ENCODE measurements at regions not wholly inside any gene's neighbourhood (a gene's known extent, or its start where the extent isn't known, plus 50 kb on each side); places are given as distances from the start of the nearest gene placed in this dataset.

GRCh38 chr3:117411971-117412370 lies 702.4 kb downstream of the TUSC7 start:
- no peak overlapping the region for H3K4me3 ChIP-seq (ENCODE audit: low read depth, low read length)
- TF ChIP-seq, protein P1, sequence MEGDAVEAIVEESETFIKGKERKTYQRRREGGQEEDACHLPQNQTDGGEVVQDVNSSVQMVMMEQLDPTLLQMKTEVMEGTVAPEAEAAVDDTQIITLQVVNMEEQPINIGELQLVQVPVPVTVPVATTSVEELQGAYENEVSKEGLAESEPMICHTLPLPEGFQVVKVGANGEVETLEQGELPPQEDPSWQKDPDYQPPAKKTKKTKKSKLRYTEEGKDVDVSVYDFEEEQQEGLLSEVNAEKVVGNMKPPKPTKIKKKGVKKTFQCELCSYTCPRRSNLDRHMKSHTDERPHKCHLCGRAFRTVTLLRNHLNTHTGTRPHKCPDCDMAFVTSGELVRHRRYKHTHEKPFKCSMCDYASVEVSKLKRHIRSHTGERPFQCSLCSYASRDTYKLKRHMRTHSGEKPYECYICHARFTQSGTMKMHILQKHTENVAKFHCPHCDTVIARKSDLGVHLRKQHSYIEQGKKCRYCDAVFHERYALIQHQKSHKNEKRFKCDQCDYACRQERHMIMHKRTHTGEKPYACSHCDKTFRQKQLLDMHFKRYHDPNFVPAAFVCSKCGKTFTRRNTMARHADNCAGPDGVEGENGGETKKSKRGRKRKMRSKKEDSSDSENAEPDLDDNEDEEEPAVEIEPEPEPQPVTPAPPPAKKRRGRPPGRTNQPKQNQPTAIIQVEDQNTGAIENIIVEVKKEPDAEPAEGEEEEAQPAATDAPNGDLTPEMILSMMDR (IDR thresholded peaks at IDR 0.05; ENCODE audit: insufficient read depth, low read depth, low read length) = no peak
- DNase-seq (ENCODE audit: low read depth) = no peak

- no peak for DNase-seq (ENCODE audit: low read depth)
- no peak overlapping the region for H3K4me3 ChIP-seq (ENCODE audit: low read depth, low read length)
- TF ChIP-seq, protein P1 (IDR thresholded peaks at IDR 0.05; ENCODE audit: insufficient read depth, low read depth, low read length) = no peak
Measured at GRCh38 chr3:117417411-117417810, 707.8 kb downstream of the TUSC7 start.

- no peak for DNase-seq (ENCODE audit: low read depth)
- TF ChIP-seq, protein P1 (IDR thresholded peaks at IDR 0.05; ENCODE audit: insufficient read depth, low read depth, low read length) = no peak
- H3K4me3 ChIP-seq (ENCODE audit: low read depth, low read length) = no peak overlapping the region
Measured at GRCh38 chr3:117427081-117427480, 717.5 kb downstream of the TUSC7 start.

DNA sequence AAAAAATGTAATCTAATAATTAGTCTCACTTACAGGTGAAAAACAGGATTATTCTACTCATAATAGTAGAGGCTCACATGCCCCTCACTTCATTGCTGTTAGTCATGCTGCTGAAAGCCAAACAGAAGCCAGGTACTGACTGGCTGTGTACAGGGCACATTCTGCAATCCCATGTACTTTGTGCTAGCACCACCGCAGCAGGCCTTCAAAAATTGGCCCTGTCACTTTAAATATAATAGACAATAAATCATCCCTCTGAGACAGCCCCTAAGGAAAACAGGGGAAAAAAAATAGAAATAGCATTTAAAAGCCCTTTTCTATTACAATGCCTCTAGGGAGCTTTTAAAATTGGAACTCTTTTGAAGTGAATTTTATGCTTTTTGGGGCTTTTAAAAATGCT lies 723.8 kb downstream of the TUSC7 start:
- no peak for DNase-seq (ENCODE audit: low read depth)
- no peak overlapping the region for H3K4me3 ChIP-seq (ENCODE audit: low read depth, low read length)
- TF ChIP-seq, protein P1 (IDR thresholded peaks at IDR 0.05; ENCODE audit: insufficient read depth, low read depth, low read length) = no peak

DNA sequence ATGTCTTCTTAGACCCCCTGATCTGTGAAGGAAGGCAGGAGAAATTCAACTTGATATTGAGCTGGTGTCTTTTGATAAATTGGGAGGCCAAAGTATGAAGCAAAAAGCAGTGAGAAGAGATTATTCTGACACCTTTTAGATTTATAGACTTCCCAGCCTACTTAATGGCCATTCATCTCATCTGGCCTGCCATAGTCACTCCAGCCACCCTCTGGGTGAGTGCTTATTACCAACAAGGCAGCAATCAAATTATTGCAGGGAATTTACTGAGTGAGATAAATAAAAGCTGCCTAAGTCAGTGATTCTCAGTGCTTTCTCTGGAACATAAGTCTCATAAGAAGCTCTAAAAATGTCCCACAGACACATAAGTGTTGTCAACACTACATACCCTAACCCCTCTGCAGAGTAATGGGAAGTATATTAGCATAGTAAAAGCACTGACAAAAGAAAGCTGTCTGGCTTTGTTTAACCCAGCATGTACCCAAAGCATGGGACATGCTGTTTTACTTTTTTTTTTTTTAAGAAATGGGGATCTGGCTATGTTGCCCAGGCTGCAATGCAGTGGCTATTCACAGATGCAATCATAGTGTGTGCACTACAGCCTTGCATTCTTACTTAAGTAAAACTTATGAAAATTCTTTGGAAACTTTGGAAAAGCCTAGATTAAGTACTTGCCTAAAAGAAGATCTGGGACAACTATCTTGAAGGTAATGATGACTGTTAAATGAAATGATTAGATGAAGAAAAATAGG lies 725.3 kb downstream of the TUSC7 start:
- TF ChIP-seq, protein P1 (IDR thresholded peaks at IDR 0.05; ENCODE audit: insufficient read depth, low read depth, low read length) = no peak
- no peak for DNase-seq (ENCODE audit: low read depth)
- H3K4me3 ChIP-seq (ENCODE audit: low read depth, low read length) = no peak overlapping the region

DNA sequence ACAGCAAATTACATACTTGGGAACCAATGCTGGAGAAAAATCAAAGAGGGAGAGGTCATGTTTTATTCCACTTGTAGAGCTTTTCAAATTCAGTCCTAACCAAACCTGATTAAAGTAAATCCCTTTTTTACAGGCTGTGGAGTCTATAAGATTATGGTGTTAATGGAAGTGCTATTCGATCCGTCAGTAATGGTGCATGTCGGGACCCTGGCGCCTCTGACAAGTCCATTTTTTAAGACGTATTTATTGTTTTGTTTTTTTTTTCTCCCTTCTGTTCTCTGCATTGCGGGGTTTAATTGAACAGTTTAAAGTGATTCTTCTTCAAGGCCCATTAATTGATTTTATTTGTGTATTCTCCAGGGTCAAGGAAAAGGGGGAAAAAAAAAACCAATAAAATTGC lies 725.9 kb downstream of the TUSC7 start:
- DNase-seq (ENCODE audit: low read depth) = no peak
- TF ChIP-seq, protein P1 (IDR thresholded peaks at IDR 0.05; ENCODE audit: insufficient read depth, low read depth, low read length) = no peak

GRCh38 chr3:117439812-117440211 lies 730.2 kb downstream of the TUSC7 start:
- DNase-seq (ENCODE audit: low read depth) = peak; percentile 19
- TF ChIP-seq, protein P1 (IDR thresholded peaks at IDR 0.05; ENCODE audit: insufficient read depth, low read depth, low read length) = peak; percentile 32
- no peak overlapping the region for H3K4me3 ChIP-seq (ENCODE audit: low read depth, low read length)

More for the DNA sequence above, 725.9 kb downstream of the TUSC7 start:
- no peak overlapping the region for H3K4me3 ChIP-seq (ENCODE audit: low read depth, low read length)
